Suprapubic skin (tissue), 4 donors: ENCODE measurements at regions not wholly inside any gene's neighbourhood (a gene's known extent, or its start where the extent isn't known, plus 50 kb on each side); places are given as distances from the start of the nearest gene placed in this dataset.

ENCODE experiments used
- DNase-seq, 2 donors: peaks; one replicate each; pipeline ENCODE4 v3.0.0-alpha.2; 2019; ENCODE audit warnings: low spot score in 2 of 2
- H3K27ac ChIP-seq: fragments of 200-600 bp; sonication (generic); one replicate; pipeline ENCODE4 v1.5.1; 2019
- H3K27me3 ChIP-seq: fragments of 200-600 bp; sonication (generic); one replicate; pipeline ENCODE4 v1.5.1; 2019
- H3K36me3 ChIP-seq: fragments of 200-600 bp; sonication (generic); one replicate; pipeline ENCODE4 v1.5.1; 2019
- H3K4me1 ChIP-seq: fragments of 200-600 bp; sonication (generic); one replicate; pipeline ENCODE4 v1.5.1; 2019
- H3K4me3 ChIP-seq: fragments of 200-600 bp; sonication (generic); one replicate; pipeline ENCODE4 v1.5.1; 2019; ENCODE audit warnings: mild to moderate bottlenecking
- H3K9me3 ChIP-seq: fragments of 200-600 bp; sonication (generic); one replicate; pipeline ENCODE4 v1.5.1; 2019
- EP300 ChIP-seq: sonication (generic); formaldehyde crosslinking; IDR thresholded peaks from one replicate; pipeline ENCODE4 v1.6.1; 2017; ENCODE audit warnings: antibody characterized with exemption
- POLR2A ChIP-seq, 2 donors: fragments of 450-650 bp; IDR thresholded peaks; one replicate each; pipeline ENCODE4 v1.6.1; 2017; ENCODE audit warnings: antibody characterized with exemption in 2 of 2, mild to moderate bottlenecking in 2 of 2, moderate library complexity in 2 of 2
- POLR2AphosphoS5 ChIP-seq, 3 donors: sonication (generic); formaldehyde crosslinking; IDR thresholded peaks; one replicate each; pipeline ENCODE4 v1.6.1; 2017; ENCODE audit warnings: antibody characterized with exemption in 3 of 3
- WGBS: methylation state at CpG from one replicate; pipeline ENCODE4 v1.1.5; 2018; 5-methylcytosine and 5-hydroxymethylcytosine counted together
- TF ChIP-seq, protein P1 (sequence below), 2 donors: fragments of 200-600 bp in 1 of 2; fragments of 450-650 bp in 1 of 2; sonication (generic) in 1 of 2; IDR thresholded peaks; one replicate each; pipeline ENCODE4 v1.5.1; 2016 to 2019; ENCODE audit warnings: antibody characterized with exemption in 2 of 2, mild to moderate bottlenecking in 1 of 2, moderate library complexity in 1 of 2

- TF ChIP-seq POLR2AphosphoS5 (IDR thresholded peaks at IDR 0.05) (no peak), EP300 (no peak), POLR2A (IDR thresholded peaks at IDR 0.05) (no peak)
- TF ChIP-seq, protein P1, sequence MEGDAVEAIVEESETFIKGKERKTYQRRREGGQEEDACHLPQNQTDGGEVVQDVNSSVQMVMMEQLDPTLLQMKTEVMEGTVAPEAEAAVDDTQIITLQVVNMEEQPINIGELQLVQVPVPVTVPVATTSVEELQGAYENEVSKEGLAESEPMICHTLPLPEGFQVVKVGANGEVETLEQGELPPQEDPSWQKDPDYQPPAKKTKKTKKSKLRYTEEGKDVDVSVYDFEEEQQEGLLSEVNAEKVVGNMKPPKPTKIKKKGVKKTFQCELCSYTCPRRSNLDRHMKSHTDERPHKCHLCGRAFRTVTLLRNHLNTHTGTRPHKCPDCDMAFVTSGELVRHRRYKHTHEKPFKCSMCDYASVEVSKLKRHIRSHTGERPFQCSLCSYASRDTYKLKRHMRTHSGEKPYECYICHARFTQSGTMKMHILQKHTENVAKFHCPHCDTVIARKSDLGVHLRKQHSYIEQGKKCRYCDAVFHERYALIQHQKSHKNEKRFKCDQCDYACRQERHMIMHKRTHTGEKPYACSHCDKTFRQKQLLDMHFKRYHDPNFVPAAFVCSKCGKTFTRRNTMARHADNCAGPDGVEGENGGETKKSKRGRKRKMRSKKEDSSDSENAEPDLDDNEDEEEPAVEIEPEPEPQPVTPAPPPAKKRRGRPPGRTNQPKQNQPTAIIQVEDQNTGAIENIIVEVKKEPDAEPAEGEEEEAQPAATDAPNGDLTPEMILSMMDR (IDR thresholded peaks at IDR 0.05): no peak
These were observed 272.9 kb upstream of the ZWINT start for GRCh38 chr10:56633876-56634452.

GRCh38 chr10:56632537-56632936 lies 271.5 kb upstream of the ZWINT start:
- DNase-seq: no peak
- Histone ChIP-seq H3K9me3 (no peaks in the 10 kb centered on the region), H3K4me3 (no peak overlapping the region), H3K4me1 (no peaks in the 10 kb centered on the region), H3K36me3 (no peaks in the 10 kb centered on the region), H3K27me3 (no peaks in the 10 kb centered on the region), H3K27ac (no peak overlapping the region)
- TF ChIP-seq POLR2AphosphoS5 (IDR thresholded peaks at IDR 0.05) (no peak), POLR2A (IDR thresholded peaks at IDR 0.05) (no peak), EP300 (no peak)
- TF ChIP-seq, protein P1 (IDR thresholded peaks at IDR 0.05): no peak
- 71% methylated on average over 2 of the region's 2 CpGs for WGBS

More at GRCh38 chr10:56633876-56634452, 272.9 kb upstream of the ZWINT start:
- no peaks in the 10 kb centered on the region for H3K4me1 ChIP-seq
- no peak overlapping the region for H3K27ac ChIP-seq
- H3K27me3 ChIP-seq: no peaks in the 10 kb centered on the region
- H3K9me3 ChIP-seq: peaks cover 4% of the 10 kb centered on the region
- WGBS: 83% methylated on average over 1 of the region's 1 CpG
- H3K4me3 ChIP-seq: no peak overlapping the region
- DNase-seq: no peak
- no peaks in the 10 kb centered on the region for H3K36me3 ChIP-seq

DNA sequence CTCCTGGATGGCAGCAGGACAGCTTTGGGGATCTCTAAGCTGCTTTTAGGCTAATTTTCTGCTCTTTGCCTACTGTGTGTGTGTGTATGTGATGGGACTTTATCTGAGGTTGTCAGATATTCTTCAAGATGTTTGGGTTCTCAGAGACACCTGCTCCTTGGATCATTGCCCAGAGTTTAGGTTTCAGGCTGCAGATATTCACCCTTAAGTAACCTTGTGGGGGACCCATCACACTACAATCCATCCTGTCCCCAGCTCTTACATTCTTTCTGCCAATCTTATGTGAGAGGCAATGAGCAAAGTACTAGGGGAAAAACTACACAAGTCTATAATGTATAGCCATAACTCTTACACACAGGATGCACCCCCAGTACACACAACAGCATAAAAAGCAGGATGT lies 263.0 kb upstream of the ZWINT start:
- H3K36me3 ChIP-seq: no peaks in the 10 kb centered on the region
- no peaks in the 10 kb centered on the region for H3K27me3 ChIP-seq
- no peaks in the 10 kb centered on the region for H3K4me1 ChIP-seq
- no peak overlapping the region for H3K27ac ChIP-seq
- DNase-seq: no peak
- no peaks in the 10 kb centered on the region for H3K9me3 ChIP-seq
- H3K4me3 ChIP-seq: no peak overlapping the region
- TF ChIP-seq, protein P1 (IDR thresholded peaks at IDR 0.05): no peak
- no peak for TF ChIP-seq EP300
- no peak for TF ChIP-seq POLR2A (IDR thresholded peaks at IDR 0.05)
- TF ChIP-seq POLR2AphosphoS5 (IDR thresholded peaks at IDR 0.05): no peak

GRCh38 chr10:56623064-56623463 lies 262.0 kb upstream of the ZWINT start:
- H3K36me3 ChIP-seq: no peaks in the 10 kb centered on the region
- no peaks in the 10 kb centered on the region for H3K4me1 ChIP-seq
- TF ChIP-seq POLR2AphosphoS5 (IDR thresholded peaks at IDR 0.05): no peak
- TF ChIP-seq, protein P1 (IDR thresholded peaks at IDR 0.05): no peak
- no peak for TF ChIP-seq POLR2A (IDR thresholded peaks at IDR 0.05)
- TF ChIP-seq EP300: no peak
- H3K27ac ChIP-seq: no peak overlapping the region
- no peaks in the 10 kb centered on the region for H3K27me3 ChIP-seq
- 87% methylated on average over 2 of the region's 2 CpGs for WGBS
- DNase-seq: no peak
- H3K9me3 ChIP-seq: no peaks in the 10 kb centered on the region
- no peak overlapping the region for H3K4me3 ChIP-seq

DNA sequence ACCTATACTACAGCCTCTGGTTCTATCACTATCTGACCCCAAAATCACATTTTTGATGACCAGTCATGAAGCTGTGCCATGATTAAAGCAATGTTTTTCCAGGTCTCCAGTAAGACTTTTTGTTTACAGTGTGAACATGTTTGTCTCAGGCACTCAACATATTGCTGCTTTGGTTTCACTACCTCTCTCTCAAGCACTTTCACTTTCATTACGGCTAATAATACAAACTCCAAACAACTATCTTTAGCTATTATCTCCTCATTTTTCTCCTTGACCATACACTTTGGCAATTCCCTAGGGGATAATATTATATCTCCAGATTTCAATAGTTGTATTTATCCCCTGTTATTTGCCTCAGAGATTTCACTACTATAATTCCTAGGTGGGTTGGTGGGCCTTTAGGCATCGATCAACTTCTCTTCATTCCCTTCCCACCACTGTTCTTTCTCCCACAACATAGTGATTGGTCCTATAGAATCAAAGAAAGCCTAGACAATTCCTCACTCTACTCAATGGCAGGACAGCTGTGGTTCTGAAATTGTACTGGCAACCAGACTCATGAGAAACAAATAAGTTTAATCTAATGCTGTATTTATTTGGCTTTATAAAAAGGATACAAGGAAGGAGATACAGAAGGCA lies 261.4 kb upstream of the ZWINT start:
- no peak for TF ChIP-seq POLR2AphosphoS5 (IDR thresholded peaks at IDR 0.05)
- no peak for TF ChIP-seq POLR2A (IDR thresholded peaks at IDR 0.05)
- TF ChIP-seq, protein P1 (IDR thresholded peaks at IDR 0.05): no peak
- no peaks in the 10 kb centered on the region for H3K36me3 ChIP-seq
- H3K27ac ChIP-seq: no peak overlapping the region
- no peaks in the 10 kb centered on the region for H3K4me1 ChIP-seq
- H3K4me3 ChIP-seq: no peak overlapping the region
- DNase-seq: no peak
- no peaks in the 10 kb centered on the region for H3K27me3 ChIP-seq
- 78% methylated on average over 2 of the region's 2 CpGs for WGBS
- no peaks in the 10 kb centered on the region for H3K9me3 ChIP-seq
